Upper lobe of right lung (tissue), 1 donor: ENCODE measurements at regions not wholly inside any gene's neighbourhood (a gene's known extent, or its start where the extent isn't known, plus 50 kb on each side); places are given as distances from the start of the nearest gene placed in this dataset.
A peak's percentile ranks its signal among the peaks of the same experiment; 100 is the strongest.

Experiments used
- ATAC-seq: fragments of 200-7000 bp; cut with Tn5 transposase; one replicate; pipeline ENCODE4 v1.9.1; 2020; ENCODE audit warnings: mild to moderate bottlenecking, moderate library complexity
- DNase-seq: peaks from one replicate; pipeline ENCODE4 v3.0.0-alpha.2; 2020
- H3K27ac ChIP-seq: fragments of 200-600 bp; one replicate; pipeline ENCODE4 v1.8.0; 2022
- H3K27me3 ChIP-seq: fragments of 200-600 bp; one replicate; pipeline ENCODE4 v1.8.0; 2022; ENCODE audit warnings: mild to moderate bottlenecking
- H3K36me3 ChIP-seq: fragments of 200-600 bp; one replicate; pipeline ENCODE4 v1.8.0; 2022
- H3K4me1 ChIP-seq: fragments of 200-600 bp; one replicate; pipeline ENCODE4 v1.8.0; 2022
- H3K4me3 ChIP-seq: fragments of 200-600 bp; one replicate; pipeline ENCODE4 v1.8.0; 2022; ENCODE audit warnings: mild to moderate bottlenecking
- H3K9me3 ChIP-seq: fragments of 200-600 bp; one replicate; pipeline ENCODE4 v1.8.0; 2022
- intact Hi-C: fragments of 100-400 bp; cut with DNase I; formaldehyde crosslinking; loops from one replicate; pipeline ENCODE4 v1.11.0; 2022
- TF ChIP-seq, protein P1 (sequence below): fragments of 200-600 bp; IDR thresholded peaks from one replicate; pipeline ENCODE4 v1.8.0; 2022; ENCODE audit warnings: antibody characterized with exemption
- donor health status: DM: no; HTN: yes; CAD: no; lungs with severe emphysema.

DNA sequence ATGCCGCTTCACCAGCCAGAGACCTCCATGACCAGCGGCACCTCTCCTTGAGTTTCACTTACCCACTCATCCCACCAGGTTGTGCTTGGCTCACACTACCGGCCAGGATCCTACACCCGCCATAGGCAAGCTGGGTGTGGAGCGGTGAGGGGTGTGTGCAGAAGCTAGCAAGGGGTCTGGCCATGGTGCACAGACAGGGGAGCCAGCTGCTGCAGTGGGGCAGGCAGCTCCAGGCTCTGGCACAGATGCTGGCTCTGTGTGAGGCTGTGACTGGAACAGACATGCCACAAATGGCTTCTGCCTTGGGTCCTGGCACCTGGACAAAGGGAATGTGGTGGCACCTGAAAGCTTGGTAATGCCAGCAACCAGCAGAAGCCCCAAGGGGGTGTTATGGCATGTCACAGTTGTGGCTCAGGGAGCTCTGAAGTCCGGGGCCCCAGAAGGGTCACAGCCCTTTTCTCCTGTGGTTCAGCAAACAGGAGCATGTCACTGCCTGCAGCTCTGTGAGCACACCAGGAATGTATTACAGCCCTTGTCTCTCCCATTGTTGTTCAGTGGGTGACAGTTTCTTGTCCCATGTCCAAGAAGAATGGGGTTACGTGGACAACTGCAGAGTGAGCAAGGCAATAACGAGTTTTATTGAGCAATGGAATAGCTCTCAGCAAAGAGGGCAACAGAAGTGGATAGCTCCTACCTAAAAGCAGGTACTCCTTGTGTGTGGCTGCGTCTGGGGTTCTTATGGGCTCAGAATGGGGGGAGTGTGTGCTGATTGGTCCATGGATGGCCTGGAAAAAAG lies 2791.0 kb upstream of the PCDH20 start:
- intact Hi-C loops: no loop called here
- no peaks in the 10 kb centered on the region for H3K9me3 ChIP-seq
- no peak for DNase-seq
- ATAC-seq: peak; percentile 47
- no peak overlapping the region for H3K27ac ChIP-seq
- H3K36me3 ChIP-seq: no peaks in the 10 kb centered on the region
- no peaks in the 10 kb centered on the region for H3K4me1 ChIP-seq
- H3K27me3 ChIP-seq: no peaks in the 10 kb centered on the region
- H3K4me3 ChIP-seq: no peak overlapping the region
- TF ChIP-seq, protein P1, sequence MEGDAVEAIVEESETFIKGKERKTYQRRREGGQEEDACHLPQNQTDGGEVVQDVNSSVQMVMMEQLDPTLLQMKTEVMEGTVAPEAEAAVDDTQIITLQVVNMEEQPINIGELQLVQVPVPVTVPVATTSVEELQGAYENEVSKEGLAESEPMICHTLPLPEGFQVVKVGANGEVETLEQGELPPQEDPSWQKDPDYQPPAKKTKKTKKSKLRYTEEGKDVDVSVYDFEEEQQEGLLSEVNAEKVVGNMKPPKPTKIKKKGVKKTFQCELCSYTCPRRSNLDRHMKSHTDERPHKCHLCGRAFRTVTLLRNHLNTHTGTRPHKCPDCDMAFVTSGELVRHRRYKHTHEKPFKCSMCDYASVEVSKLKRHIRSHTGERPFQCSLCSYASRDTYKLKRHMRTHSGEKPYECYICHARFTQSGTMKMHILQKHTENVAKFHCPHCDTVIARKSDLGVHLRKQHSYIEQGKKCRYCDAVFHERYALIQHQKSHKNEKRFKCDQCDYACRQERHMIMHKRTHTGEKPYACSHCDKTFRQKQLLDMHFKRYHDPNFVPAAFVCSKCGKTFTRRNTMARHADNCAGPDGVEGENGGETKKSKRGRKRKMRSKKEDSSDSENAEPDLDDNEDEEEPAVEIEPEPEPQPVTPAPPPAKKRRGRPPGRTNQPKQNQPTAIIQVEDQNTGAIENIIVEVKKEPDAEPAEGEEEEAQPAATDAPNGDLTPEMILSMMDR: no peak

DNA sequence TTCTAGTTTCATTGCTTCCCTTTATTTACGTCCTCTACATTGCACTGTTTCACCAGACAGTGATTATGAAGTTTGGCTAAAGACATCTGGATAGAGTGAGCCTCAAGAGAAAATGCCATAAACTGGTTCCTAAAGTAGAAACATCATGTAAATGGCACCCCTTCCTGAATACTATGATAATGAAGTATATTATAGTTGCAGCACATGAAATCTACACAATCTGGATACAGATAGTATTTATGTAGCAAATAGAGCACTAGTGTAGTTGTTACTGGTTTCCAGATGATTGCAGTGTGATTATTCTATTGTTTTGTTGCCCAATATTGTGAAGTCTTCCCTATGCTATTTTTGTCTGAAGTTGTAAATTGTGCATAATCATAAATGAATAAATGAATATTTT lies 2786.9 kb upstream of the PCDH20 start:
- Histone ChIP-seq H3K27me3 (no peaks in the 10 kb centered on the region), H3K36me3 (no peaks in the 10 kb centered on the region), H3K4me3 (no peak overlapping the region), H3K4me1 (no peaks in the 10 kb centered on the region), H3K9me3 (no peaks in the 10 kb centered on the region), H3K27ac (no peak overlapping the region)
- DNase-seq: no peak
- TF ChIP-seq, protein P1: no peak
- no peak for ATAC-seq
- intact Hi-C loops: no loop called here

DNA sequence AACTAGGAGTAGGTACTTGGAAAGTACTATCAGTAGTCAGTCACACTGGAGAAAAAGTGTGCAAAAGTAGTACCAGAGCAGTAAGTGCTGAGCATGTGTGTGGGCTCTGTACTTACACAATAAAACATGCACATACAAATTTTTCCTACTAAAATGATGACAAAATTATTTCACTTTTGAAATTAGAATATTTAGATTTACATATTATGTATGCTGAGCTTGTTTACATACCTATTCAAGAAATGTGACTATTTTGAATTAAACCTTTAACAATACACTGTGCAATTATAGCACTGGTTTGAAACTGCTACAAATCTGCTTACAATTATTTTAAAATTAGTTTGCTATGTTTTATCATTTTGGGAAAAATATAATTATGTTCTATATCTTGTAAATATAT lies 2781.6 kb upstream of the PCDH20 start:
- no peak overlapping the region for H3K4me3 ChIP-seq
- ATAC-seq: no peak
- TF ChIP-seq, protein P1: no peak
- H3K9me3 ChIP-seq: no peaks in the 10 kb centered on the region
- H3K36me3 ChIP-seq: no peaks in the 10 kb centered on the region
- no peaks in the 10 kb centered on the region for H3K27me3 ChIP-seq
- DNase-seq: no peak
- H3K27ac ChIP-seq: no peak overlapping the region
- intact Hi-C loops: no loop called here
- H3K4me1 ChIP-seq: no peaks in the 10 kb centered on the region

DNA sequence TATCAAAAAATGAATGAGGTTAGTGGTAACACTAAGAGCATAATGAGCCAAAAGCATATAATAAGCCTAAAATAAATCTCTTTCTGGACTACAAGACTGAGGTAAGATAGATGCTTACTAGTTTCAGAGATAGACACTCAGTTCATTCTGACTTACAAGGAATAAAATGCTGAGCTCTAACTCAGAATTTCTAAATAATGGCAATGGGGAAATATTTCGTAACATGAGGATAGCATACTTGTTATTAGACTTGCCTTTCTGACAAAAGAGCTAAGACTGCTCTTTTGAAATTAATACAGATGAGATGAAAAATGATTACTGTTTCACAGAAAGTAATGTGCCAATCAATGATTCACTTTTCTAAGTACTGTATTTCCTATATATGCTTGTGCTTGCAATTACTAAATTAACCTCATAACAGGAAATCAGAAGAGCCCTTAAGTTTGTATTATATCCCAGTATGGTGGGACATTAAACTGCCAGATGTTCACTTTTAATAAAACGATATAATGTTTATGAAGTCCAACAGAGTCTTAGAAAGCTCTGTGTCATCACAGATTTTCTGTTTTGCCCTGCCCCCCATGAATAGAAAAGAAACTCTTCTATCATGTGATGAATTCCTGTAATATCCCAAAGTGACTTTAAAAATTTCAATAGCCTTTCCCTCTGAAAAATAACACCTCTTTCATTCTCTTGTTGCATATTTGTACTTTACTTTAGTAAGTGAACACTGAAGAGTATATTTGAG lies 2771.0 kb upstream of the PCDH20 start:
- Histone ChIP-seq H3K27me3 (no peaks in the 10 kb centered on the region), H3K4me1 (no peaks in the 10 kb centered on the region), H3K27ac (no peak overlapping the region), H3K9me3 (no peaks in the 10 kb centered on the region), H3K36me3 (no peaks in the 10 kb centered on the region), H3K4me3 (no peak overlapping the region)
- DNase-seq: no peak
- TF ChIP-seq, protein P1: no peak
- ATAC-seq: no peak
- intact Hi-C loops: no loop called here

DNA sequence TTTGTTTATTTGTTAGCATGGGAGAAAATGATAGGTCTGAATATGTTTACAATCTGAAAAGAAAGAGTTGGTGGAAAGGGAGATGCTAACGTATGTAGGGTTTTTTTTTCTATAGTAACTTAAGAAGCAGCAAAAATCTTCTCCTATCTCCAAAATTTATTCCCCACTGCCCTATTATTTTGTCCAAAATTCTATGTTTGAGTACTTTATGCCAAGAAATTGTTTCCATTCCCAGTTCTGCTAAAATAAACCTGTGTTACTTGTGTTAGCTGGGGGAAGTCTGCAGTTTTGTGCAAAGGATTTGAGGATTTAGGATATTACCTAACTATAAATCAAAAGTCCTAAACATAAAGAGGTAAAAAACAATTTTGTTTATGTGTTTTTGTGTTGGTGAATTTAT lies 2770.4 kb upstream of the PCDH20 start:
- DNase-seq (no peak), ATAC-seq (no peak)
- H3K27me3 ChIP-seq: no peaks in the 10 kb centered on the region
- no peaks in the 10 kb centered on the region for H3K36me3 ChIP-seq
- H3K27ac ChIP-seq: no peak overlapping the region
- TF ChIP-seq, protein P1: no peak
- intact Hi-C loops: no loop called here
- H3K4me1 ChIP-seq: no peaks in the 10 kb centered on the region
- no peaks in the 10 kb centered on the region for H3K9me3 ChIP-seq
- no peak overlapping the region for H3K4me3 ChIP-seq
